Heart left ventricle (tissue), 16 donors: ENCODE measurements at regions not wholly inside any gene's neighbourhood (a gene's known extent, or its start where the extent isn't known, plus 50 kb on each side); places are given as distances from the start of the nearest gene placed in this dataset.

Source experiments
- ATAC-seq, 4 donors: fragments of 200-7000 bp; cut with Tn5 transposase; one replicate each; pipeline ENCODE4 v1.9.1; 2020 to 2022; ENCODE audit warnings: moderate library complexity in 4 of 4, mild to moderate bottlenecking in 3 of 4, moderate number of reproducible peaks in 1 of 4
- DNase-seq, 5 donors: peaks; one replicate each; pipeline ENCODE4 v3.0.0-alpha.2; 2020
- H3K27ac ChIP-seq, 12 donors: fragments of 200-600 bp; sonication (generic) in 4 of 12; one replicate each; pipeline versions ENCODE4 v1.5.0 to v1.8.0; 2016 to 2022; ENCODE audit warnings: mild to moderate bottlenecking in 2 of 12
- H3K27me3 ChIP-seq, 9 donors: fragments of 200-600 bp; sonication (generic) in 2 of 9; one replicate each; pipeline versions ENCODE4 v1.5.1 to v1.8.0; 2016 to 2022; ENCODE audit warnings: mild to moderate bottlenecking in 3 of 9
- H3K36me3 ChIP-seq, 9 donors: fragments of 200-600 bp; sonication (generic) in 2 of 9; one replicate each; pipeline versions ENCODE4 v1.5.0 to v1.8.0; 2018 to 2022; ENCODE audit warnings: mild to moderate bottlenecking in 2 of 9
- H3K4me1 ChIP-seq, 12 donors: fragments of 200-600 bp; sonication (generic) in 4 of 12; one replicate each; pipeline versions ENCODE4 v1.5.0 to v1.8.0; 2016 to 2022; ENCODE audit warnings: mild to moderate bottlenecking in 3 of 12
- H3K4me3 ChIP-seq, 12 donors: fragments of 200-600 bp; sonication (generic) in 4 of 12; one replicate each; pipeline versions ENCODE4 v1.5.0 to v1.8.0; 2017 to 2022; ENCODE audit warnings: mild to moderate bottlenecking in 9 of 12, moderate library complexity in 4 of 12
- H3K9me3 ChIP-seq, 12 donors: fragments of 200-600 bp; sonication (generic) in 4 of 12; one replicate each; pipeline versions ENCODE4 v1.5.0 to v1.8.0; 2016 to 2022; ENCODE audit warnings: mild to moderate bottlenecking in 1 of 12
- CTCF ChIP-seq, 12 donors: fragments of 200-600 bp; sonication (generic) in 4 of 12; IDR thresholded peaks; one replicate each; pipeline versions ENCODE4 v1.5.0 to v1.8.0; 2018 to 2022; ENCODE audit warnings: antibody characterized with exemption in 12 of 12, mild to moderate bottlenecking in 5 of 12
- POLR2A ChIP-seq, 2 donors: fragments of 450-650 bp; IDR thresholded peaks; one replicate each; pipeline ENCODE4 v1.6.1; 2017; ENCODE audit warnings: antibody characterized with exemption in 2 of 2, mild to moderate bottlenecking in 2 of 2, moderate library complexity in 2 of 2
- WGBS, 4 donors: extraction: QIAGEN DNeasy Blood & Tissue Kit in 2 of 4; methylation state at CpG; one replicate each; pipeline versions ENCODE4 v1.1.5 to v1.1.7; 2013 to 2018; 5-methylcytosine and 5-hydroxymethylcytosine counted together
- intact Hi-C, 10 donors: fragments of 100-400 bp; cut with DNase I; formaldehyde crosslinking; loops; one replicate each; pipeline versions ENCODE4 v1.11.1 to v1.14.2; 2022
- donor health status: ischemic (EF 13 %, LVEDD 7.1; RV severe dilation, severe dysfunction).
- donor health status: healthy with polysubstance abuse.
- donor health status: DM: no; HTN: yes; CAD: no.
- donor health status: DM: no; HTN: no; CAD: no.
- donor health status: ischemic (EF 25% LVEDD 6.9; RV normal size, moderate dysfunction).
- donor health status: ischemic (EF 25% LVEDD 5.7; RV mildly dilated, moderate dysfunction).
- donor health status: healthy.
- donor health status: DM: yes; HTN: yes; CAD: no.
- donor health status: ischemic (EF 35%, LVEDD 5.7; RV mildly dilated, moderate dysfunction).
- donor health status: nonischemic (EF 11% LVEDD 7.7; RV severe dilation, severe dysfunction).
- donor health status: DM: yes; HTN: yes; CAD: no.
- donor health status: PGD.
- donor health status: ischemic (EF 29% LVEDD 5.4; RV normal size, mild dysfunction).
- donor health status: nonischemic (EF 23%, LVEDD 6.1; RV moderate dilation, normal function).

GRCh38 chr15:95512906-95513305 is 817.6 kb upstream of the NR2F2 start:
- WGBS, 4 donors: 91 to 94% (median 92%) methylated on average over 2 of the region's 2 CpGs
- TF ChIP-seq CTCF (IDR thresholded peaks at IDR 0.05): no peak
- no peak for TF ChIP-seq POLR2A (IDR thresholded peaks at IDR 0.05)

GRCh38 chr15:95519887-95520286 is 810.6 kb upstream of the NR2F2 start:
- H3K36me3 ChIP-seq: no peaks in the 10 kb centered on the region
- H3K27me3 ChIP-seq: no peaks in the 10 kb centered on the region
- ATAC-seq (no peak), DNase-seq (no peak)
- no peaks in the 10 kb centered on the region for H3K4me1 ChIP-seq
- intact Hi-C loops: no loop called here
- TF ChIP-seq POLR2A (IDR thresholded peaks at IDR 0.05) (no peak), CTCF (IDR thresholded peaks at IDR 0.05) (no peak)
- no peaks in the 10 kb centered on the region for H3K9me3 ChIP-seq
- H3K4me3 ChIP-seq: no peak overlapping the region
- 96 to 97% (median 96%) methylated on average over 11 of the region's 11 CpGs for WGBS, 4 donors
- no peak overlapping the region for H3K27ac ChIP-seq

More at GRCh38 chr15:95512906-95513305, 817.6 kb upstream of the NR2F2 start:
- H3K4me1 ChIP-seq: no peaks in the 10 kb centered on the region
- H3K4me3 ChIP-seq: no peak overlapping the region
- no peaks in the 10 kb centered on the region for H3K9me3 ChIP-seq
- H3K27me3 ChIP-seq: no peaks in the 10 kb centered on the region
- no peak for ATAC-seq
- intact Hi-C loops: no loop called here
- no peak for DNase-seq
- no peaks in the 10 kb centered on the region for H3K36me3 ChIP-seq
- H3K27ac ChIP-seq: no peak overlapping the region

- Histone ChIP-seq H3K4me1 (no peaks in the 10 kb centered on the region), H3K27ac (no peak overlapping the region), H3K9me3 (no peaks in the 10 kb centered on the region), H3K36me3 (no peaks in the 10 kb centered on the region), H3K4me3 (no peak overlapping the region), H3K27me3 (no peaks in the 10 kb centered on the region)
- ATAC-seq: no peak
- no peak for DNase-seq
- WGBS, 4 donors: 71 to 83% (median 77%) methylated on average over 2 of the region's 2 CpGs
- intact Hi-C loops: no loop called here
- TF ChIP-seq CTCF (IDR thresholded peaks at IDR 0.05) (no peak), POLR2A (IDR thresholded peaks at IDR 0.05) (no peak)
Measured at GRCh38 chr15:95520511-95520910, 810.0 kb upstream of the NR2F2 start.

- no peaks in the 10 kb centered on the region for H3K27me3 ChIP-seq
- TF ChIP-seq POLR2A (IDR thresholded peaks at IDR 0.05) (no peak), CTCF (IDR thresholded peaks at IDR 0.05) (no peak)
- DNase-seq: no peak
- ATAC-seq: no peak
- H3K9me3 ChIP-seq: peaks cover 0 to 3% (median 0%) of the 10 kb centered on the region in 12 donors
- H3K4me3 ChIP-seq: no peak overlapping the region
- 90 to 94% (median 91%) methylated on average over 4 of the region's 4 CpGs for WGBS, 4 donors
- no peaks in the 10 kb centered on the region for H3K4me1 ChIP-seq
- intact Hi-C loops: no loop called here
- H3K36me3 ChIP-seq: no peaks in the 10 kb centered on the region
- H3K27ac ChIP-seq: no peak overlapping the region
Measured at GRCh38 chr15:95520922-95521321, 809.6 kb upstream of the NR2F2 start.
